ENCODE measurements at regions not wholly inside any gene's neighbourhood (a gene's known extent, or its start where the extent isn't known, plus 50 kb on each side); places are given as distances from the start of the nearest gene placed in this dataset.

DNA sequence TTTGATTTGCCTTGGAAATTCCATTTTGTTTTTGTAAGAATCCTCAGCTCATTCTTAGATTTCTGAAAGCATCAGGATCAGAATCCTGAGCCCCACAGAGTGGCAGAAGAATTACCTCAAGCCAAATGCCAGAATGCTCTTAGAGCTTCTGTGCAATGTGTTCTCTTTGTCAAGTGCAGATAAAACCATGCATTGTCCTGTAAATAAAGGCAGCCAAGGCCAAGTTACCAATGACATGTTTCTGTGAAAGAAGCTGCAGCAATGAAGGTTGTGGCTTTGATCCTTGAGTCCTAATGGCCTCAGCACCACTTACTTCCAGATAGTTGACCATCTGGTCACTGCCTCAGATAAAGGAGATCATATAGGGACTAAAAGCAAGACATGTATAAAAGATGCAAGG is 343.3 kb upstream of the AKR1E2 start:
- no peak for DNase-seq (ENCODE audit: low read depth)

DNA sequence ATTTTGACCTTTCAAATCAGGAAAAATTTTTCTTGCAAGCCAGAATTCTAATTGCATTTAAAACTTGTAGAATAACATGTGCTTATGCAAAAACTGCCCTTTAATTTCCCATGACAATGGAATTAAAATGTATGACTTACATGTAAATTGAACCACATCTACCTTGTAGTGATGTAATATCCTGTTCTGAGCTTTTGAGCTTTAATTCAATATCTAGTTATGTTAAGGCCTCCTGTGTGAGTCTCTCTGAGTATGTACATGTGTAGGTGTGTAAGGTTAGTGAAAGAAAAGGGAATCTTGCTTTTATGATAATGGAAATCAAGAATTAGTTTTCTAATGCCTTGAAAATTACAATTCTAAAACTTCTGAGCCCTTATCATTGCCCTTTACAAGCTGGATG is 344.8 kb upstream of the AKR1E2 start:
- no peak for DNase-seq (ENCODE audit: low read depth)

DNA sequence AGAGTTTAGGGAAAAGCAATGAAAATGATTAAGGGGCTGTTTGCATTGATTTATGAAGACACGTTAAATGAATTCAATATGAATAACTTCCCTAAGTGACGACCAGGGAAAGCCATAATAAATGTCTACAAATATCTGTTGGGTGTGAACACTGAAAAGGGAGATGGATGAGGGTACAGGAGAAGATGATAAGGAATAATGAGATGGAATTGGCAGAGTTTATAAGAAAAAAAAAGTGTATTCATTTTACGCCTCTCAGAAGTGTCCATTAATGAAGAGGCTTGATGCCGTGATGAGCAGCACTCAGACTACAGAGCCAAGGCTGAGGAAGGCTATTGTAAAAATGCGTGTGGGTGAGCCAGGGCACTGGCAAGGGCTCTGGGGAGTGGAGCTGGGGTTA is 346.7 kb upstream of the AKR1E2 start:
- DNase-seq (ENCODE audit: low read depth) = no peak

DNA sequence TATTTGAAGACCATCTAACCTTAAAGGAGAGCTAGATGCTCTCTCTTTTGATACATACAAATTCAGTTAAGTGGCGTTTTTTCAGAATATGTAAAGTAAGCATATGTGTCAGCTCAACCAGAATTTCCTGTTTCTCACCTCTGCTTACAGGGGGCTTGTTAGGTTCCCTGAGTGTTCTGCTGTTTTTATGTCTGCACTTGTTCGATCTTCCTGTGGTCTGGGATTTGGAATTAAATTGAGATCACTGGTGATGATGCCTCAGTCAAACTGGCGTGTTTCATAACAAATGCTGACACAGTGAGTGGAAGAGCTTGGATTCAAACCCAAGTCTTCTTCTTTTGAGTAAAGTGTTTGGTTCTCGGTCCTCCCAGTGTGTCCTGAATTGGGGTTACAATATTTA is 348.3 kb upstream of the AKR1E2 start:
- no peak for DNase-seq (ENCODE audit: low read depth)

DNA sequence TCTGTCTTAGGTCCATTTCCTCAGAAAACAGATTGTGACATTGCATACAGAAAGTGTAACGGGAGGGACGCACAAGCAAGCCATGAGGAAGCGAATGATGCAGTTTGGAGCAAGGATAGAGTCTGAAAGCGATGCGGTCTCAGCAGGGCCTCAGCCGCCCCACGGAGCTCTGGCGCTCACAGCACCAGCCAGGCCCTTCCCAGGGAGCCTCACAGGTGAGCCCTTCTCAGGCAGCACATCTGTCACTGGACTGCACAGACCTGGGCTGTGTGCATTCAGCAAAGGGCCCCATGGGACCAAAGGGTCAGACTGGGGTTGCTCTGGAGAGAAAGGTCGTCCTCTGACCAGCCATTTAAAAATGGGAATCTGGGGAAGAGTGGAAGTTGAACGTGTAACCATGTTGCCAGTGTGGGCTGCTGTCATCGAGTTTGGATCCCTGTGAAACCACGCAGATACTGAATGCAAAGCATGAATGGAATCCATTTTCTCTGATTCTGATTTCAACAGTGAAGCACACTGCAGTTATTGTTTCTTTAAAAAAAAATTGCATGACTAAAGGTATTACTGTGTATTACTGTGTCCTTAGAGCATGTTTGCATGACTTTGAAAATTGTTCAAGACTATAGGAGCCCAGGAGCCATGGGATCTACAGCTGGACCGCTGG is 350.0 kb upstream of the AKR1E2 start:
- no peak for DNase-seq (ENCODE audit: low read depth)

DNA sequence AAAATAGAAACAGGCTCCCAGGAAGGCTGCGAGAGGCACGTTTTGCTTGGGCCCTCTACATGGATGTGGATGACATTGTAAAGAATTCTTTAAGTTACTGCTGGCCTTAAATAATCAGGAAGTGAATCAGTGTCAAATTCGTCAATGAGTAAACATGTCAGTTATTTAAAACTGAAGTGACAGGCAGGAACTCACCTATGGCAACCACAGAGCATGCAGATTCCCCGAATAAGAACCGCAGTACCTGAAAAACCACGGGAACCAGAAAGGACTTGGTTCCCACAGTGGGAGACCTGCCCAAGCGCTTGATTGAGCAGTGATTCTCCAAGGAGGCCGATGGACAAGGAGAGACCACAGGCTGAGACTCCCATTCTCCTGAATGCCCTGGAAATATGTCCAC is 351.2 kb upstream of the AKR1E2 start:
- DNase-seq (ENCODE audit: low read depth) = no peak

DNA sequence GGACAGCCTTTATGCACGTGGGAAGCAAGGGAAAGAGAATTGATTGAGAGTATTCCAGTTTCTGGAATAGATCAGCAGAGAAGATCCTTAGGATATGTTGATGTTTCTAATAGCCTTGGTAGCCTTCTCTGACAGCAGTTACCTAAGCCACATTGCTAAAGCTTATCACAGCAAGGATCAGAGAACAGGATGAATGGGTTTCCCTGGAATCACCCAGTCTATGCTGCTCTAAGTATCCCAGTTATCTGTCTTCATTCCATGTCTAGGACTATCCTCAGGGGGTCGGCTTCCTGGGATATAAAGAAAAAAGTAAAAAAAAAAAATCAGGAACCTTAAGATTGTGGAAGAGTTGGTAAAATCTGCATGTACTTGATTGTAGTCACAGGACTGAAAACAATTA is 352.0 kb upstream of the AKR1E2 start:
- DNase-seq (ENCODE audit: low read depth) = no peak

DNA sequence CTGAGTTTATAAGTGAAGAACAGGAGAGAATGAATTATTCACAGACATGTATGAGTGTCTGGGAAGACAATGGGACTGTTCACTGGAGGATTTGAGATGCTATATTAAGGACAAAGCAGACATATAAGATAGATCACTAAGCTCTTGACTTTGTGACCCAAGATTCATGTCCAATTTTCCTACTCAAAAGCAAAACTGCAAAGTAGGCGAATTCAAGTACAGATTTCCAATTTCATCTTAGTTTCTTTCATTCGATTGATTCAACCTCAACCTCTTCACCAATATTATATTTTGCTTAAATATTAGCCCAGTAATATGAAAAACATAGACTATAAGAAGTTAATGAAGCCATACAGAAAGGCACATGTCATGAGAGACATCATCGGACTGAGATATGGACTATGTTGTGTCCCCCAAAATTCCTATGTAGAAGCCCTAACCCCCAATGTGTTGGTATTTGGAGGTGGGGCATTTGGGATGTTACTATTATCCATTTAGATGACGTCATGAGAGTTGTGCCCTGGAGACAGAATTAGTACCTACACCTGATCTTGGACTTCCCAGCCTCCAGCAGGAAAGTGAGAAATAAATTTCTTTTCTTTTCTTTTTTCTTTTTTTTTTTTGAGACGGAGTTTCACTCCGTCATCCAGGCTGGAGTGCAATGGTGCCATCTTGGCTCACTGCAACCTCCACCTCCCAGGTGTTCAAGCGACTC is 353.7 kb upstream of the AKR1E2 start:
- no peak for DNase-seq (ENCODE audit: low read depth)

DNA sequence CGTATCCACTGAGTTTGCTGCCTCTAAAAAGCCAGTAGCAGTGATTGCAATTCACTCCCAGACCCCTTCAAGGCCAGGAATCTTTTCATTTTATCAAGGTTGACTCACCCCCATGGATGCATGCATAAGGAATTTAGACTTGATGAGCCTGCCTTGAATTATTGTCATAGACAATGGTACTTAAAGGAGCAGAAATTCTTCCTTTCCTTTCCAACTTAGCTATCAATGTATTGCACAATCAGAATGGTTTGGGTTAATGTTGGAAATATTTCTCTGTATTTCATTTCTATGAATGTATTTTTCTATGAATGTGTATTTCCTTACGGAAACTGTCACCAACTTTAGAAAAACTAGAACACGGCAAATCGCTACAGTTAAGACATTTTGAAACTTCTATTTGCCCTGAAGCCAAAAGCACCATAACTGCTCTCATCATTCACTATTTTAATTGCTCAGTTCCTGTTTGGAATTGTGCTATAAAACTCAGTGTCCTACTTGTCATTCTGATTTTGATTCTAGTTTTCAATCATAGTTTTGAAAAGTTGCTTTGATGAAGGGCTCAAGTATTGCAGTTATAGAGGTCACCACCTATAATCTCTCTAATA is 355.7 kb upstream of the AKR1E2 start:
- DNase-seq (ENCODE audit: low read depth) = no peak

DNA sequence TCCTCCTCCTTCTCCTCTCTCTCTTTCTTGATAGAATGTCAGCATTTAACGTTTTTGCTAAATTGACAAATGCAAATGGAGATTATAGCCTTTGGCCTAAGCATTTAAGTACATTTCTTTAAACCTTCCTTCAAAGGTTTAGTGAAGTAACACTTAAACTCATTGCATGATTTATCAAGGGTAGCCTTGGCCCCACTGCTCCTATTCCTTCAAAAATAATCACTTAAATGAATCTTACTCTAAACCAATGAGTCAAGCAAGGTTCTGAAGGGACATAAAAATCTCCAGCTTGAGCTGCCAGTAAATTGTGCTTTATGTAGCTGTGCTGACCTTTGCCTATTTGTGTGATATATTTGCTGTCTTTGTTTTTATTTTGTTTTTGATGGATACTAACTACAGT is 358.5 kb upstream of the AKR1E2 start:
- DNase-seq (ENCODE audit: low read depth) = no peak

DNA sequence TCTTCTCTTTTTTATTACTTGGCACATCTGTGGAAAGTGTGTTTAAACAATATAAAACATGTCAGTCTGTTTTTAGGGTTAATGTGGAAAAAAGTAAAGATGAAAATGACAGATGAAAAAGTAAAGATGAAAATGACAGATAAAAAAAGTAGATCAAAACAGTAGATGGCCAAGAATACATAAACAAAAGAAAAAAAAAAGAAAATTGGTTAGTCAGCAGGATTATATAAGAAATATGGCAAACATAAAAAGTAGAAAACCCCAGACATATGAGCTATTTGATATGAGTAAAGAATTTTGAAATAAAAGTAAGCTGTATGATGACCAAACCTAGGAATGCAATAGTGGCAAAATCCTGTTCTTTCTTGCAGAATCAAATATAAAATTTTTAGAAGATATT is 365.7 kb upstream of the AKR1E2 start:
- no peak for DNase-seq (ENCODE audit: low read depth)

DNA sequence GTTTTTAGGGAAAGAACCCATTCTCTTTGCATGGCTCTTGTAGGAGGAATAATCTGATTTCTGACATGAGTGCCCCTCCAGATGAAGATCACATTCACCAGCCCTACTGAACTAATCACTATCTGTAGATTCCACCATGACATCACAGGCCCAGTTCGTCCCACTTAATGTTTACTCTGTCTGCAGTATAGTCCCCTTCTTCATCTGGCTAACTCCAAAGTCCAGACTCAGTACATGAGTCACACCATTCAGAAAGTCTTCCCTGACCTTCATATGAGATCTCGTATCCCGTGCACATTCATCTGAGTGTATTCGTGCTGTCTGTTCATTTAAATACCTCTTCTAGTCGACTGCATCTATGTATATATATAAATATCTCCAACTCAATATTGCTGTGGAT is 366.5 kb upstream of the AKR1E2 start:
- no peak for DNase-seq (ENCODE audit: low read depth)

DNA sequence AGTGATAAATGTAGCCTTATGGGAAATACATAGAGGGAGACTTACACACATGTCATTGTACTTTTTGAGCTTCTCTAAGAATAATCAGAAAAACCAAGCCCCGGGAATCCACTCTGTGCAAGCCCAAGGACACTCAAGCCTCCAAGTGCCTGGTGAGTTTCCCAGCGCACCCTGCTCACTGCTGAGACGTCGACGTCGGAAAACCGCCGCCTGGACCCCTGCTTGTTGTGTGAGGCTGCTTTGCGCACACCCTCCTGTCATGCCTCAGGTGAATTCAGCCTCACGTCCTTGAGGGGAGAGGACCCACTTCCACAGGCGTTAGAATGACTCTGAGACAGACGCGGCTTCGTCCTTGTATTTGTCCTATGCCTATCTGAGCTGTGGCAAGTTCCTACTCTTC is 368.4 kb upstream of the AKR1E2 start:
- no peak for DNase-seq (ENCODE audit: low read depth)

DNA sequence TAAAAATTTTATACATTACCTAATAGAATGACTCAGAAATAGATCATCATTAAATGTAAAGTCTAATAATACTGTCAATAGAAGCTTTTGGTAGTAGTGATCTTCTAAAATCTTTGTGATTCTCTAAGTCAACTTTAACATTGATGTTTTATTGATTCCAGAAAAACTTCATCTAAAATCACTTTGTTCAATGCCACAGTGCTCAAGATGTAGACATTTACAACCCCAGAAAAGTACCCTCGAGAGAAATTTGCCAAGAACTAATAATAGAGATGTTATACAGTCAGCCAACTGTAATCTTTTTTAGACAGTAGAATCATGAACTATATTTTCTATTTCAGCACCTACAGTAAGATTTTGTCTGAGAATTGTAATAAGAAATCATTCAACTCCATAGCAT is 369.2 kb upstream of the AKR1E2 start:
- DNase-seq (ENCODE audit: low read depth) = no peak

DNA sequence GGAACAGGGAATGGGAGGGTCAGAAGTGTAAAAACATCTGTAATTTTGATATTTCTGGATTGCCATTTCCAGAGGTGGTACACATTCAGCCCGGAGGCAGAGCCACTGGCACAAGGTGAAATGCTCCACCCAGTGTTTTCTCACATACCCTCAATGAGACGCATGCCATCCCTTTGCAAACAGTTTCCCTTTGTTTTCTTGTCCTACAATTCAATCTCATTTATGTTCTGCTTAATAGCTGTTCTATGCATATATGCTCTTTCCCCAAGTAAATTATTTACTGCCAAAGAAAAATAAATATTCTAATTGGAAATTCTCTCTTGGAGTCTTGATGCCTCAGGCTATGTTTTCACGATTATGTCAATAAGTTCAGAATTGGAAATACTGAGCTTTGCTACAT is 369.7 kb upstream of the AKR1E2 start:
- DNase-seq (ENCODE audit: low read depth) = no peak

DNA sequence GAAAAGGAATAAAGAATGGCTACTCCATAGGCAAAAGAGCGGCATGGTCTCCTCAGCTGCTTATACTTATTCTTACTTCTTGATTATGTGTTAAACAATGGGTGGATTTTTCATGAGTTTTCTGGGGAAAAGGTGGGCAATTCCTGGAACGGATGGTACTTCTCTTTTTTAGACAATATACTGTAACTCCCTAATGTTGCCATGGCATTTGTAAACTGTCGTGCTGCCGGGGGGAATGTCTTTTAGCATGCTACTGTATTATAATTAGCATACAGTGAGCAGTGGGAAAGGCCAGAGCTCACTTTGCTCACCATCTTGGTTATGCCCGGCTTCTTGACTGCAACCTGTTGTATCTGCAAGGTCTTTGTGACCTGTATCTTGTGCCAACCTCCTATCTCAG is 372.1 kb upstream of the AKR1E2 start:
- no peak for DNase-seq (ENCODE audit: low read depth)

DNA sequence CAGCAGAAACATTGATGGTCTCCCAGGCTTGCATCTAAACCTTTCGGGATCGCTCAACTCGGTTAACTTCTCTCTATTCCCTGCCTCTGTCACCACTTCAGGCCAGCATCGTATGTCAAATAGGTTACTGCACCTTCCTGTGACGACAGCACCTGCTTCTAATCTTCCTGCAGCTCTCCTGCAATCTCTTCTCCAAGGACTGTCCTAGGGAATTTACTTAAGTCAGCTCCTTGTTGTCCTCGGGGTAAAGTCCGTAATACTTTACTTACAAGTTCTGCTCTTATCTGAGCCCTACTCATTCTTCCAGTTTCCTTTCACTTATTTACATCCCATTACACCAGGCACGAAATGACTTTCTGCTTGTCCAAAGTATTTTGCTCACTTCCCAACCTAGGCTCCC is 372.7 kb upstream of the AKR1E2 start:
- DNase-seq (ENCODE audit: low read depth) = no peak

DNA sequence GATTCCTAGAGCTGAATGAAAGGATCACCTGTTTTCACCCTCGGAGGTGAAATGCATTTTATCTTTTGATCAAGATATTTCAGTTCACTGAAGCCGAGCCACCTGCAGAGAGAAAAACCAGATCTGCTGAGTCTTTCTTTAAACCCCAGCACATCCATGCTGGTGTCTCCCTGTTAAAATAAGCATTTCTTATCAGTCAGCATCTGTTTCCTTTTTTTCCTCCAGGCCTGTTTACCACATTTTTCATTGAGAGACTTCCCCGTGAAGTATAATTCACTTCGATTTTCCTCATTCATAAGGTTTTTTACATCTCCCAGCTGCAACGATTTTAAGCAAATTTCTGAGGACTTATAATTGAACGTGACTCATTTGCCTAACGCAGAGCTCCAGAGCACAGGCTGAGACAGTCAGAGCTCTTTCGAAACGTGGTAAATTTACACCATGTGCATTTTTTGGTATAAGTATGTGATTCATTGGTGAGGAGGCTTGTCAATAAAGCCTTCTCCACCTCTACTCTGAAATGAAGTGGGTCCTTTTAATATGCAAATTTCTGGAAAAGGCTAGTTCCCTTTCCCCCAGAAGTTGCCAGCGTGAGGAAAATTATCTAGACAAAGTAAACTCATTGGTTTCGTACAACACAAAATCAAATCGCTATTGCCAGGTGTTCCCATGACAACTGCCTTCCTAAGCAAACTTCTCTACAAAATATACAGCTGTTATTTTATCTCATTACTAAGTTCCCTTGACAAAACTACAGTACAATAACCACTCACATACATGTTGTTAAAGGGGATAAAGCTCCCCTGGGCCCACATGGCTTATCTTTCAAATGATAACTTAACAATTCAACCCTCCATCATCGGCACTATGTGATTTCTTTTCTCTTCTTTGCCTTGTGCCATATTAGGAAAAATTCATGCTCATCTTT is 374.8 kb upstream of the AKR1E2 start:
- DNase-seq (ENCODE audit: low read depth) = no peak

DNA sequence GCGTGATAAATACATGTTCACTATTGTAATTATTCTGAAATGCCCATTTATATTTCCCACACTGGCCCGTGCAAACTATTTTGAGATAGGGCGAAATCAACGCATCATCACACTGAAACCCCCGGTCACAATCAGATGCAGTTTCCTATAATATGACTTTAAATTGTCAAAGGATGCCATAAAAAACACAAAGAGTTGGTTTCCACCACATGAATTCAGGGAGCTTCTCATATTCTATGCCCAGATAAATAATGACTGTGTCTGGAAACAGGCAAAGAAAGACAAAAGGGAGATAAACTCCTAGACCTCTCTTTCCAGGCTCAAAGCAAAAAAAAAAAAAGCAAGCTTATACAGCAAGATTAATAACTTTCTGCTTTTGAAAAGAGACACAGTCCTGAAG is 375.8 kb upstream of the AKR1E2 start:
- no peak for DNase-seq (ENCODE audit: low read depth)

DNA sequence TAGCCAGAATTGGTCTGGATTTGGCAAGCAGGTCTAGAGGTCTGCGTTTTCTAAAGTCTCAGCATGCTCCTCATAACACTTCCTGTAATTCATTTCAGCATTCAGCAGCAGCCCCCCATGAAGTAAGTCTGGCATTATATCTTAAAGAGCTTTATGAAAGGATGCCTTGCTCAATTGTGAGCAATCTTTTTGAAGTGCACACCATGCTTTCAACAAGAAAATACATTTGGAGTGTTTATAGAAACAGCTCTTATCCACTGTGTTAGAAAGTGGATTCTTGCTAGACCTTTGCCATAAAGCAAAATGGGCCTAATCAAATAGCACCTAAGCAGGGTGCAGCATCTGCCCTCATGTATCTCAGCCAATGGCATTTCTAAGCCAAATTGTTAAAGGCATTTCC is 378.0 kb upstream of the AKR1E2 start:
- DNase-seq (ENCODE audit: low read depth) = no peak

DNA sequence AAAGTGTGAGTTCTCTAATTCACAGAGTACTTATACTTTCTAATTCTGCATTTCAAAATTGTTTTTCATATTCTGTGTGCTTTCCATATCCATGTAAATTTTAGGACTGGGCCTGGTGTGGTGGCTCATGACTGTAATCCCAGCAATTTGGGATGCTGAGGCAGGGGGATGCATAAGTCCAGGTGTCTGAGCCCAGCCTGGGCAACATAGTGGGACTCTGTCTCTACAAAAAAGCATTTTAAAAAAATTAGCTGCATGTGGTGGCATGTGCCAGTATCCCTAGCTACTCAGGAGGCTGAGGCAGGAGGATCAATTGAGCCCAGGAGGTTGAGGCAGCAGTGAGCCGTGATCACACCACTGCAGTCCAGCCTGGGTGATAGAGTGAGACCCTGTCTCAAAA is 382.6 kb upstream of the AKR1E2 start:
- DNase-seq (ENCODE audit: low read depth) = no peak

DNA sequence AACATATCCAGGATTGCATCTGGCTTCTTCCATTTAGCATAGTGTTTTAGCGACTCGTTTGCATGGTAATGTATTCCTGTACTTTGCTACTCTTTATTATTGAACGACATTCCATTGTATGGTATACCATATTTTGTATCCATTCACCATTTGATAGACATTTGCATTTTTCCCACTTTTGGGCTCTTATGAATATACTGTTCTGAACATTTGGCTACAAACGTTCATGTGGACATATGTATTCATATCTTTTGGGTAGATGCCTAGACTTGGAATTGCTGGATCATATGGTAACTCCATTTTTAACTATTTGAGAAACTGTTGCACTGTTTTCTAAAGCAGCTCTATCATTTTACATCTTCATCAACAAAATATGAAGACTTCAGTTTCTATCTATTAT is 383.7 kb upstream of the AKR1E2 start:
- DNase-seq (ENCODE audit: low read depth) = no peak

DNA sequence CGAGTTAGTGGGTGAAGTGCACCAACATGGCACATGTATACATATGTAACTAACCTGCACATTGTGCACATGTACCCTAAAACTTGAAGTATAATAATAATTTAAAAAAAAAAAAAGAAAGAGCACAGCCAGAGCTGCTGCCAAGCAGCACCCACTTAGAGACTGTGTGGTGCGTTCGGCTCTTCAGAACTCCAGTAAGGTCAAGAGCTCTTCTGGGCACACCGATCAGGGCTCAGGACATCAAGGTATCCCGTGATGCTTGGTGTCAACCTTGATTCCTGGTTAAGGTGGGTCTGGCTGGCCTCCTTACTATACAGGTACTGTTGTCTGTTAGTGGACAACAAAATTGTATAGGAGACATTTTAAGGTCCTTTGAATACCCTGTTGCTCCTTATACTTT is 385.7 kb upstream of the AKR1E2 start:
- no peak for DNase-seq (ENCODE audit: low read depth)

Data from T-helper 22 cell (primary cell).